PC-9 (cell line): ENCODE measurements at regions not wholly inside any gene's neighbourhood (a gene's known extent, or its start where the extent isn't known, plus 50 kb on each side); places are given as distances from the start of the nearest gene placed in this dataset.
A peak's percentile ranks its signal among the peaks of the same experiment; 100 is the strongest.

Experiments used
- BruUV-seq: library from RNA; stranded (reverse); fragments of 400-500 nt; replicated peaks from 2 replicates; lab custom pipeline; 2021; lab: Mats Ljungman, UMichigan
- CTCF ChIA-PET: fragments of 300-600 bp; sonication (Branson Sonifier 250); formaldehyde crosslinking; loops from one replicate; lab custom pipeline; 2022; ENCODE audit warnings: antibody characterized with exemption; lab: Charles Lee
- POLR2A ChIA-PET: fragments of 300-600 bp; sonication (Branson Sonifier 250); formaldehyde crosslinking; loops from one replicate; lab custom pipeline; 2022; ENCODE audit warnings: antibody characterized with exemption; ENCODE audit not compliant: unreplicated experiment; lab: Charles Lee
- DNase-seq, 2 experiments: peaks; one replicate each; pipeline versions ENCODE4 v3.0.0 to v3.0.0-alpha.2; 2015 to 2022; ENCODE audit warnings: mixed read lengths in 1 of 2
- H2AFZ ChIP-seq: fragments of 200-600 bp; sonication (generic); 2 replicates; pipeline ENCODE4 v1.8.1; 2017; ENCODE audit warnings: antibody characterized with exemption
- H3F3A ChIP-seq: fragments of 200-600 bp; sonication (generic); 2 replicates; pipeline ENCODE4 v1.8.1; 2017; ENCODE audit warnings: antibody characterized with exemption, mild to moderate bottlenecking, low read depth; ENCODE audit not compliant: insufficient read depth
- H3K27ac ChIP-seq: fragments of 200-600 bp; sonication (generic); 2 replicates; pipeline ENCODE4 v1.6.1; 2016; ENCODE audit warnings: mixed run types
- H3K27me3 ChIP-seq: fragments of 200-600 bp; sonication (generic); 2 replicates; pipeline ENCODE4 v1.6.1; 2016; ENCODE audit warnings: low read depth, mixed run types; ENCODE audit not compliant: insufficient read depth
- H3K36me3 ChIP-seq: fragments of 200-600 bp; sonication (generic); 2 replicates; pipeline ENCODE4 v1.6.1; 2016; ENCODE audit warnings: low read depth, mixed run types
- H3K4me1 ChIP-seq: fragments of 200-600 bp; sonication (generic); replicated peaks from 2 replicates; pipeline ENCODE4 v1.6.1; 2016; ENCODE audit warnings: mixed run types; ENCODE audit not compliant: insufficient read depth
- H3K4me2 ChIP-seq: fragments of 200-600 bp; sonication (generic); 2 replicates; pipeline ENCODE4 v1.6.1; 2017; ENCODE audit warnings: mixed run types
- H3K4me3 ChIP-seq: fragments of 200-600 bp; sonication (generic); 2 replicates; pipeline ENCODE4 v1.6.1; 2016; ENCODE audit warnings: mixed run types
- H3K79me2 ChIP-seq: fragments of 200-600 bp; sonication (generic); 2 replicates; pipeline ENCODE4 v1.6.1; 2017; ENCODE audit warnings: low read depth, mixed run types
- H3K9me2 ChIP-seq: fragments of 200-600 bp; sonication (generic); 2 replicates; pipeline ENCODE4 v1.8.1; 2017; ENCODE audit warnings: mild to moderate bottlenecking; ENCODE audit not compliant: insufficient read depth
- H3K9me3 ChIP-seq: fragments of 200-600 bp; sonication (generic); 2 replicates; pipeline ENCODE4 v1.8.1; 2016; ENCODE audit warnings: low read depth; ENCODE audit not compliant: insufficient read depth
- H4K20me1 ChIP-seq: fragments of 200-600 bp; sonication (generic); 2 replicates; pipeline ENCODE4 v1.8.1; 2017; ENCODE audit not compliant: insufficient read depth
- CTCF ChIP-seq: fragments of 200-600 bp; sonication (generic); conservative IDR thresholded peaks from 2 replicates; pipeline ENCODE4 v1.6.1; 2017; ENCODE audit warnings: mixed run types, antibody characterized with exemption, mild to moderate bottlenecking, moderate library complexity
- EZH2 ChIP-seq: fragments of 200-600 bp; sonication (generic); IDR thresholded peaks from 2 replicates; pipeline ENCODE4 v1.8.0; 2017; ENCODE audit warnings: antibody characterized with exemption, low read depth
- intact Hi-C: fragments of 100-400 bp; cut with micrococcal nuclease; formaldehyde crosslinking; loops from one replicate; pipeline ENCODE4 v1.10.0; 2022; ENCODE audit not compliant: unreplicated experiment

GRCh38 chr3:135907422-135908165, 57.9 kb upstream of the PPP2R3A start:
- H3K9me3 ChIP-seq, result no peaks in the 10 kb centered on the region
- H3K79me2 ChIP-seq, result no peaks in the 10 kb centered on the region
- no peaks in the 10 kb centered on the region for H4K20me1 ChIP-seq
- H3K27me3 ChIP-seq, result no peaks in the 10 kb centered on the region
- TF ChIP-seq EZH2 (no peak), CTCF (no peak)
- no peaks in the 10 kb centered on the region for H3K36me3 ChIP-seq
- intact Hi-C loops, result loop anchor here (1.0 to 10.0 kb wide), 5 partner anchors 11 to 287 kb away; partner anchors contain the start of genes MSL2 and PPP2R3A
- peaks cover 17% of the 10 kb centered on the region; the same call in 1 of the 2 replicates for H3F3A ChIP-seq
- H3K9me2 ChIP-seq, result no peaks in the 10 kb centered on the region
- BruUV-seq, result TSS peak; percentile 99
- CTCF ChIA-PET, result interaction anchor here (1.4 kb wide), 1 partner anchor 135 kb away, joined by 4 read pairs; no protein-coding TSS in a partner anchor
- POLR2A ChIA-PET, result no interaction called here
- peak; percentile 54 to 88 for DNase-seq
- H3K4me2 ChIP-seq, result peak overlapping the region; percentile 86
- H3K4me1 ChIP-seq, result peaks cover 26% of the 10 kb centered on the region
- peak overlapping the region; percentile 49; the same call in 1 of the 2 replicates for H3K4me3 ChIP-seq
- H2AFZ ChIP-seq, result peak overlapping the region; percentile 37; the same call in 1 of the 2 replicates
- H3K27ac ChIP-seq, result peak overlapping the region; percentile 91

- peak overlapping the region; percentile 86 for H3K4me2 ChIP-seq
Observed at GRCh38 chr3:135908225-135908624, 57.3 kb upstream of the PPP2R3A start.

More at GRCh38 chr3:135908225-135908624, 57.3 kb upstream of the PPP2R3A start:
- H2AFZ ChIP-seq, result peak overlapping the region; percentile 73
- no peaks in the 10 kb centered on the region for H4K20me1 ChIP-seq
- BruUV-seq, result no TSS peak
- H3K4me1 ChIP-seq, result peaks cover 26% of the 10 kb centered on the region
- peak overlapping the region; percentile 91 for H3K27ac ChIP-seq
- peak; percentile 89 to 90 for DNase-seq
- H3K79me2 ChIP-seq, result no peaks in the 10 kb centered on the region
- peaks cover 17% of the 10 kb centered on the region; the same call in 1 of the 2 replicates for H3F3A ChIP-seq
- intact Hi-C loops, result loop anchor here (1.0 to 10.0 kb wide), 5 partner anchors 12 to 287 kb away; partner anchors contain the start of genes MSL2 and PPP2R3A
- H3K27me3 ChIP-seq, result no peaks in the 10 kb centered on the region
- no peaks in the 10 kb centered on the region for H3K36me3 ChIP-seq
- no peaks in the 10 kb centered on the region for H3K9me2 ChIP-seq
- TF ChIP-seq EZH2 (no peak), CTCF (no peak)
- ChIA-PET POLR2A (no interaction called here), CTCF (no interaction called here)
- peak overlapping the region; percentile 49; the same call in 1 of the 2 replicates for H3K4me3 ChIP-seq
- H3K9me3 ChIP-seq, result no peaks in the 10 kb centered on the region
